ENCODE measurements at regions not wholly inside any gene's neighbourhood (a gene's known extent, or its start where the extent isn't known, plus 50 kb on each side); places are given as distances from the start of the nearest gene placed in this dataset.
A peak's percentile ranks its signal among the peaks of the same experiment; 100 is the strongest.

DNA sequence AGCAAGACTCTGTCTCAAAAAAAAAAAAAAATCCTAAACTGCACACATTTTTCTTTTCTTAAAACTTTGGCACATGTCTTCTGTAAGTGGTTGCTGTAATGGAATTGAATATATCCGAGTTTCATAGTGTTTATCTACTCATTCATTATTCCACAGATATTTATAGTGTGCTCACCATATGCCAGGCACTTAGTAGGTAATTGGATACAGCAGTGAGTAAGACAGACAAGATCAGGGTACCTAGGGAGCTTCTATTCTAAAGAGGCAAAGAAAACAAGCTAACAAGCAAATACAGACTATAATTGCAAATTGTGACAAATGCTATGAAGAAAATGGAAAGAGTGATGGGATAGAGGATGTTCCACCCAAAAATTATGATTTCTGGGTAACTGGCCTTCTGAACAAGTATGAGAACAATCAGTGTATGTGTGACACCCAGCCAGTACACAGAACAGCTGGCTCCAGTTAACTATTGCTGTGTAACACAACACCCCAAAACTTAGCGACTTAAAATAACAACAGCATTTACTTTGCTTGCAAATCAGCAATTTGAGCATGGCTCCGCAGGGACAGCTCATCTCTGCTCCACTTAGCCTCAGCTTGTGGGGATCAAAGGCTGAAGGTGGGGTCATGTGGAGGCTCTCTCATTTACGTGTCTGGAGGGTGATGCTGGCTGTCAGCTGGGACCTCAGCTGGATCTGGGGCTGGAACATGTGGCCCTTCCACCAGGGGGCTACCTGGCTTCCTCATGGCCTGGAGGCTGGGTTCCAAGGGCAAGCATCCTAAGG is 224.9 kb downstream of the INSIG2 start:
- no peak for DNase-seq

DNA sequence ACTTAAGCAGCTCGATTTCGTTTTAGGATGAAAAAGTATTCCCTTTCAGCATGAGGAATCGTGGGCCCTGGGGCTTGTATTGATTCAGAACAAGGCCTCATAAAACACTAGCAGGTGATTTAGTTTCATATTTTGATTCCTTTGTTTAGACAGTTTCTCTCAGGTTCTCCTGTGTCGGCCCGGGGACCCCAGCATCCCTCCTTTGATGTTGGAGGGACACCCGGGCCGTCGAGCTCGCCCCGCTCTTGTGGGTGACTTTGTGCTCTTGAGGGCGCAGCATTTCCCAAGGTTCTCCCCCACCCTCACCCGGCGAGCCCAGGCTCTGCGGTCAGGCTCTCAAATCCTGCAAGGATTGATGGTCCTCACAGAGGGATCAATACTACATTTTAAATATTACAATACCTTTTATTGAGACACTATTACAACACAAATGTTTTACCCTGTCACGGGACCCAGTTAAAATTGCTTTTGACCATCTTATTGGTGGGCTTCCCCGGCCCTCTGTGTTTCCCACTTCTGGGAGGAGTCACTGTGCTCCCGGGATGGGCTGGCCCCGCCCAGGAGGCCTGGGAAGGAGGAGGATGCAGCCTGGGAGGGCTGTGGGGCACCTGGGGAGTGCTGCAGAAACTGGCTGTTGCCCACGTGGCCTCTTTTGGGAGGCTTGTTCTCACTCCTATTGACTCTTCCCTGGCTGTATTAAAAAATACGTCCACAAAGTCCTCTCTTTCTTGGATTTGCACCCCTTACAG is 222.6 kb downstream of the INSIG2 start:
- DNase-seq = no peak

DNA sequence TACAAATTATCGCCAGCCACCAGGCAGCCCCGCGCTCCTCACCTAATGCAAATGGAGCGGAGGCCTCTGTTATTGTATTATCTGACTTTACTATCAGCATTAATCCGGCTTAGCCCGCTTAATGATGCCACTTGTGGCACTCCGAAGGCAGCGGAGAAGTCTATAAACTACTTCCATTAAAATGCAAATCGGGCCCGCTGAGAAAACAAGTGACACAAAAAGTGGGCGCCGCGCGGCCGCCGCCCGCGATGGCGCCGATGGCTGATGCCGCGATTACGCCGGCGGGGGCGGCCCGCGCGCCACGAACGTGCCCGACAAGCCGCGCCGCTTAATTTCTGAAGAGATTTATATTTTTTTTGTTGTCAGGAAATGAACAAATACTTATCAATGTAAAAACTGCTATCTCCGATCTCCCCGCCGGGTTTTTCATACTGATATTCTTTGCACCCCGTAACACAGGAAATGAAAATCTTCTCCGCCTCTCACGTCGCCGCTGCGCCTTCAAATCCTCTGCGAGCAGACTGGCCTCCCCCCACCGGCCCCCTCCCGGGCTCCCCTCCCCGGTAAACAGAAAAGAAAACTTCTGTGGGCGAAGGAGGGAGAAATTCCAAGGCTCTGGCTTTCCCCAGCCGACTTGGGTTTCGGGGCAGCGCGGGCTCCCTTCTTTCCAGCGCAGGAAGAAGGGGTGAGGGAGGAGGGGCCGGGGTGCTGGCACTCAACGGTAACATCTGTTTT is 221.8 kb downstream of the INSIG2 start:
- peak; percentile 77 for DNase-seq

DNA sequence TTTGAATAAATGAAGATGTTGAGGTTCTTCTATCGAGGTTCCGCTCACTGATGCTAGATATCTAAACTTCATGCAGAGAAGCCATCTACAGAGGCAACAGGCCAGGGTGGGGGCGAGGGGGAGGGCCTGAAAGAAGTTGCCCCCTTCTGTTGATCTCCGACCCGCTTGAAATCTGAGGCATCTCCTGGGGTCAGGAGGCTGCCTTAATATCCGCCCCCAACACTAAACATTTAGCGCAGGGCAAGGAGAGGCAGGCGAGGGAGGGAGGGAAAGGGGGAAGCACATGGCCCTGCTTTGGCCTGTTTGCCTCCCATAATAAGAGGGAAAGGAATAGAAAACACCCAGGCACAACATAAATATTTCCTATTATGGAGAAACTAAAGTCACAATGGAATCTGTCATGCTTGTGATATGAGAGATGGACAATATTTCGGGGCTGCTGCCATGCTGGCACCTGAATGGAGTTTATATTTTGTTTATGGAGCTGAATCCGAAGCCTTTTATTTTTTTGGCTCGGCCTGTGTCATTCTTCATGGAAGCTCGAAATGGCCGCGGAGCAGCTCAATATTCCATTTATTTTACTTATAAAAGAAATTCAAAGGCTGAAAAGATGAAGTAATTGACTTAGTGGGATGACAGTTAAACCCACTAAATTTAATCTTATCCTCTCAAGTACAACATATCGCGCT is 221.1 kb downstream of the INSIG2 start:
- DNase-seq = no peak

GRCh38 chr2:118307864-118308263 is 219.6 kb downstream of the INSIG2 start:
- no peak for DNase-seq

- DNase-seq = no peak
Observed at GRCh38 chr2:118301248-118301647, 213.0 kb downstream of the INSIG2 start.

DNA sequence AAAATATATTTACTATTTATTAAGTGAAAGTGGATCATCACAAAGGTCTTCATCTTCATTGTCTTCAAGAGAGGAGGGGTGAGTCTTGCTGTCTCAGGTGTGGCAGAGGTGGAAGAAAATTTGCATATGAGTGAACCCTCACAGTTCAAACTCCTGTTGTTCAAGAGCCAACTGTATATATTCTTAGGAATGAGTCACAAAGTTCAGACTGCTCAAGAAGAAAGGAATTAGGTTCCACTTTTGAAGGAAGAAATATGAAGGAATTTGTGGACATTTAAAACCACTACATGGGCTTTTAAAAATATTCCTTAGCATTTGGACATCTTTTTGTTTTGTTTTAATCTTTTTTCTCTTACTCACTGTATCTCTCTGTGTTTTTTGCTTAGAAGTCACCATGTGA is 212.6 kb downstream of the INSIG2 start:
- no peak for DNase-seq

GRCh38 chr2:118296663-118297062 is 208.4 kb downstream of the INSIG2 start:
- DNase-seq = no peak

DNA sequence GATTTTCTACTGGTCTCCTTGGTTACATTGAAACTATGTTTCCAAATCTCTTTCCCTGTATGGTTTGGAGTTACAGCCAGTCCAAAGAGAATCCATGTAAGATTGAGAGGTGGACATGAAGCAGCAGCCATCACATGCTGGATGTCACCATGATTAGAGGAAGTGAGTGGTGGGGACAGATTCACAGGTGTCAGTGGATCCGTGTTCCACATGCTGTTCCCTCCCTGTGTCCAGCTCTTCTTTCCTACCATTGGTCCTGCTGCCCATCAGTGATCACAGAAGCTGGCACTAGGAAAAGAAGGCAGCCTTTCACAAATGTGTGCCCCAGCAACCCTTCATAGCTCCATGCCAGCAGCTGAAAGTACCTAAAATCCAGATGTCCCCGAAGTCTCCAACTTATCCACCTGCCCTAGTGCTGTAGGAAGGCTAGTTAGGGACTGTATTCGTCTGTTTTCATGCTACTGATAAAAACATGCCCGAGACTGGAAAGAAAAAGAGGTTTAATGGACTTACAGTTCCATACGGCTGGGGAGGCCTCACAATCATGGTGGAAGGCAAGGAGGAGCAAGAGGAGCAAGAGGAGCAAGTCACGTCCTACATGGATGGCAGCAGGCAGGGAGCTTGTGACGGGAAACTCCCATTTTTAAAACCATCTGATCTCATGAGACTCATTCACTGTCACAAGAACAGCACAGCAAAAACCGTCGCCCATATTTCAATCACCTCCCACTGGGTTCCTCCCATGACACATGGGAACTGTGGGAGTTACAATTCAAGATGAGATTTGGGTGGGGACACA is 207.5 kb downstream of the INSIG2 start:
- no peak for DNase-seq

GRCh38 chr2:118294063-118294462 is 205.8 kb downstream of the INSIG2 start:
- DNase-seq = no peak

DNA sequence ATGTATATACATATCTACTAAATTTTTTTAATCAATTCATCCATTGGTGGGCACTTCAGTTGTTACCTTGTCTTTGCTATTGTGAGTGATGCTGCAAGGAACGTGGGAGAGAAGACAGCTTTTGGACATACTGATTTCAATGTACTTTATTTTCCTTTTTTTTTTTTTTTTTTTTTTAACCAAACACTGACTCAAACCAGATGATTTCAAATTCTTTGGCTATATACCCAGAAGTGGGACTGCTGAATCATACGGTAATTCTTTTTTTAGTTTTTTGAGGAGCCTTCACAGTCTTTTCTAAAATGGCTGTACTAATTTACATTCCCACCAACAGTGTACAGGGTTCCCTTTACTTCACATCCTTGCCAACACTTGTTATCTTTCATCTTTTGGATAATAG is 204.7 kb downstream of the INSIG2 start:
- no peak for DNase-seq

- DNase-seq = no peak
Observed at GRCh38 chr2:118291251-118291880, 203.1 kb downstream of the INSIG2 start.

DNA sequence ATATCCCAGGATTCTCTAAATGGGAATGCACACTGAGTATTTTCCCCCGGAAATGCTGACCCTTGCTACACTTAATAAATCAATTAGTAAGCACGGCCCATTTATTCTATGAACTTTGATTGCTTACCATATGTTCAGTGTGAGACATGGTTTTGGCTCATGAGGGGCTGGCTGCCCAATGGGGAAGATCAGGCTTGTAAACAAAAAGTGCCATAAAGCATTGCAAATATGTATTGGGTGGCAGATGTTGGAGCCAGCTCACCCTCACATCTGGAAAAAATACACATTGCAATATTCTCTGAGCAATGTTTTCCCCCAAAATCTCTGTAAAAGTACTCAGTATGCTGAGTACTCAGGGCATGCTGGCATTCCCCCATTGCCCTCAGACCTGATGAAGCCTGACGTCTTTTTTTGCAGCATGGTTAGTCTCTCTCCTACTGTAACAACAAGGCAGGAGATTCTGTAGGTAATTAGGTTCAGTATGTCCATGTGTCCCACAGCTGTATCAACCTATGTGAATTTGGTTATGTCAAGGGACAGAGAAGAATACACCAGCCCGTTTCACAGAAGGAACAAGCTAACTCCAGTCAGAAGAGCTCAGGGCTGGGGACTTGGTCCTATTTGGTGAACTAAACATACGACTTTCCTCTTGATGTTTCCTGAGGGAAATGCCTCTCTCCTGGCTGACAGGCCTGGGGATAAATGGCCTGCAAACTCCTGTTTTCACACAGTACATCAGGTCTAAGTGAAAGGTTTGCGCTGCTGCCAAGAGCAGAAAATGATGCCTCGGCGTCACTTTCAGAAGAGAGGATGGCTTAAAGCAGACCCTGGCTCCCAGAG is 202.4 kb downstream of the INSIG2 start:
- no peak for DNase-seq

- no peak for DNase-seq
Observed at GRCh38 chr2:118279005-118279404, 190.7 kb downstream of the INSIG2 start.

DNA sequence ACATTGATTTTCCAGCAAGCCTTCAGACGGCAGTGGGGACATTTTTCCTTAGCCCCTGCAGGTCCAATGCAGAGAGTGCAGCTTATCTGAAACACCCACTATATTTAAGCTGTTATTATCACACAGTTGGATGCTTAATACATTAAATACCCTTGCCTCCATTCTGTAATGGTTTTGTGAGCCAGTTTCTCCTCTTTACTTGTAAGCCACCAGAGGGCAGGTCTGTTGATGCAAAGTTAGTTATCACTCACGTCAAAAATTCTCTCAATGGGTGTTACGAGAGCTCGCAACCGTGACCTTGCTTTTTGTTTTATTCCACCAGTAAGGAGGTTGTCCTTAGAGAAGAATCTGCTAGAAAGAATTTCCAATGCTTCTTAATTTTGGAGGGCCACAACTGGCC is 189.8 kb downstream of the INSIG2 start:
- DNase-seq = no peak

- no peak for DNase-seq
Observed at GRCh38 chr2:118274841-118275510, 186.7 kb downstream of the INSIG2 start.

DNA sequence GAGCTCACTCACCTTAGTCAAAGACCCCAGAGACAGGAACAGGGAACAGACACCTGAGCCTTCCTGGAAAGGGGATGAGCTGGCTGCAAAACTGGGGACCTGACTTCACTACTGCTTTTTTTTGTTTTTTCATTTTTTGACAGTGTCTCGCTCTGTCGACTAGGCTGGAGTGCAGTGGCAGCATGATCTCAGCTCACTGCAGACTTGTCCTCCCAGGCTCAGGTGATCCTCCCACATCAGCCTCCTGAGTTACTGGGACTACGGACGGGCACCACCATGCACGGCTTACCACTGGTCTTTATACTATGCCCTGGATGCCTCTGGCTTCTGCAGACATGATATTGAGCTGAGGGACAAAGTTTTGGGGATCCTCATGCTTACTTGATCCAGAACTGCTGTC is 184.1 kb downstream of the INSIG2 start:
- no peak for DNase-seq

DNA sequence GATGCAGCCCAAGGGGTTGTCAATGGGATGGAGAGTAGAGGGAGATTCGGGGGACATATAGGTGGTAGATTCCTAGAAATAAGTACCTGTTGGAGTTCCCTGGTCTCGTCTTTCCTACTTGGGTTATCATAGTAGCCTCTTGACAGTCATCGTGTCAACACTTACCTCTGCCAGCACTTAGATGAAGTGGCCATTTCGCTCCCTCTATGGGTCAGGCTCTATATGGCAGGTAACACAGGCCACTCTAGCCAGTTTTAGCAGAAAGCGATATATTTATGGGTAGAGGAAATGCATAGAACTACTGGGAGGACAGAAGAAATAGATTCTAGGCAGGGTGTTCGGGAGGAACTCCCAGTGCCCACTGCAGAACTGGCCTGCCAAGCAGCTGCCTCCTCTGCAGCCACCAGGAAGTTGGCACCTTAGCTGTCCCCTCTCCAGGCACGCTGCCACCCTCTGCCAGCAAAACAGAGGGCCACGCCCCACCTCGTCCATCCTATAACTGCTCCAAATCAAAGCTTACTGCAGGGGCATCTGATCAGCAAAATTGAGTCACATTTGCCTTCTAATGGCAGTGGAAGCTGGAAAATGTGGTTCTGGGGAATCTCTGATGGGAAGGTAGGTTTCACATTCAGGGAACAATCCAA is 181.3 kb downstream of the INSIG2 start:
- no peak for DNase-seq

- DNase-seq = no peak
Observed at GRCh38 chr2:118268268-118268667, 180.0 kb downstream of the INSIG2 start.

Data from central memory CD4-positive, alpha-beta T cell (primary cell).